GM12891 (cell line): ENCODE measurements at regions not wholly inside any gene's neighbourhood (a gene's known extent, or its start where the extent isn't known, plus 50 kb on each side); places are given as distances from the start of the nearest gene placed in this dataset.

Experiments
- POLR2A ChIP-seq: IDR thresholded peaks from 2 replicates; pipeline ENCODE4 v1.6.1; 2011; ENCODE audit warnings: low read depth, low read length, control low read depth
- POLR2AphosphoS5 ChIP-seq: IDR thresholded peaks from 2 replicates; pipeline ENCODE4 v1.6.1; 2011; ENCODE audit warnings: low read depth, low read length, control low read depth
- POU2F2 ChIP-seq: IDR thresholded peaks from 2 replicates; pipeline ENCODE4 v1.6.1; 2011; ENCODE audit warnings: low read depth, mild to moderate bottlenecking, control low read depth, low read length, moderate library complexity
- SPI1 ChIP-seq: IDR thresholded peaks from 2 replicates; pipeline ENCODE4 v1.6.1; 2011; ENCODE audit warnings: low read depth, low read length, control low read depth
- TAF1 ChIP-seq: IDR thresholded peaks from 2 replicates; pipeline ENCODE4 v1.6.1; 2011; ENCODE audit warnings: low read depth, low read length, control low read depth

- TF ChIP-seq POLR2A (no peak), SPI1 (no peak), POLR2AphosphoS5 (no peak), TAF1 (no peak), POU2F2 (no peak)
These were observed 184.5 kb downstream of the SYK start for GRCh38 chr9:90986161-90986560.
